Endodermal cell (in vitro differentiated cells): ENCODE measurements at regions not wholly inside any gene's neighbourhood (a gene's known extent, or its start where the extent isn't known, plus 50 kb on each side); places are given as distances from the start of the nearest gene placed in this dataset.
A peak's percentile ranks its signal among the peaks of the same experiment; 100 is the strongest.

Source experiments
- DNase-seq: peaks from one replicate; pipeline ENCODE4 v3.0.0-alpha.2; 2017
- H3K27ac ChIP-seq: 2 replicates; pipeline ENCODE4 v1.5.1; 2013; ENCODE audit warnings: mild to moderate bottlenecking, low read depth, low read length, moderate library complexity
- H3K27me3 ChIP-seq: 2 replicates; pipeline ENCODE4 v1.6.1; 2013; ENCODE audit warnings: mild to moderate bottlenecking, low read length, moderate library complexity; ENCODE audit not compliant: insufficient read depth, control insufficient read depth, poor library complexity, severe bottlenecking
- H3K36me3 ChIP-seq: 2 replicates; pipeline ENCODE4 v1.7.0; 2013; ENCODE audit warnings: mild to moderate bottlenecking, low read length, moderate library complexity; ENCODE audit not compliant: control insufficient read depth, insufficient read depth
- H3K4me1 ChIP-seq: one replicate; pipeline ENCODE4 v1.7.0; 2013; ENCODE audit warnings: low read length; ENCODE audit not compliant: control insufficient read depth, insufficient read depth
- H3K4me3 ChIP-seq: 2 replicates; pipeline ENCODE4 v1.5.1; 2013; ENCODE audit warnings: mild to moderate bottlenecking, low read length, moderate library complexity
- H3K9ac ChIP-seq: 2 replicates; pipeline ENCODE4 v1.6.1; 2013; ENCODE audit warnings: mild to moderate bottlenecking, low read length, moderate library complexity; ENCODE audit not compliant: poor library complexity, severe bottlenecking; ENCODE audit errors: extremely low read depth
- H3K9me3 ChIP-seq: 2 replicates; pipeline ENCODE4 v1.6.1; 2013; ENCODE audit warnings: mild to moderate bottlenecking, low read length, moderate library complexity; ENCODE audit not compliant: control insufficient read depth
- H3K27ac Mint-ChIP-seq: 2 replicates; pipeline ENCODE4 v1.8.0; 2020; ENCODE audit warnings: mixed read lengths
- H3K27me3 Mint-ChIP-seq: 2 replicates; pipeline ENCODE4 v1.8.0; 2021; ENCODE audit warnings: mild to moderate bottlenecking, mixed read lengths; ENCODE audit not compliant: insufficient read depth
- H3K36me3 Mint-ChIP-seq: 2 replicates; pipeline ENCODE4 v1.8.0; 2020; ENCODE audit warnings: low read depth, mixed read lengths
- H3K4me1 Mint-ChIP-seq: 2 replicates; pipeline ENCODE4 v1.8.0; 2020; ENCODE audit warnings: mixed read lengths
- H3K4me3 Mint-ChIP-seq: 2 replicates; pipeline ENCODE4 v1.8.0; 2020; ENCODE audit warnings: mild to moderate bottlenecking, moderate library complexity, mixed read lengths
- H3K9me3 Mint-ChIP-seq: 2 replicates; pipeline ENCODE4 v1.8.0; 2020; ENCODE audit warnings: mild to moderate bottlenecking, mixed read lengths
- CTCF ChIP-seq: fragments of 200-600 bp; sonication (generic); conservative IDR thresholded peaks from 2 replicates; pipeline ENCODE4 v1.5.0; 2021; ENCODE audit warnings: antibody characterized with exemption, mild to moderate bottlenecking
- WGBS, 2 experiments: methylation state at CpG; one replicate each; pipeline versions ENCODE4 v1.1.5 to v1.1.7; 2013; ENCODE audit warnings: missing lambda C conversion rate in 2 of 2, mixed read lengths in 1 of 2; ENCODE audit not compliant: insufficient coverage in 1 of 2, insufficient read length in 1 of 2; 5-methylcytosine and 5-hydroxymethylcytosine counted together

- Mint-ChIP-seq H3K27ac (no peak overlapping the region), H3K27me3 (no peaks in the 10 kb centered on the region), H3K4me1 (no peaks in the 10 kb centered on the region), H3K36me3 (no peaks in the 10 kb centered on the region), H3K9me3 (peaks cover 10% of the 10 kb centered on the region), H3K4me3 (no peak overlapping the region)
- Histone ChIP-seq H3K4me1 (no peaks in the 10 kb centered on the region), H3K9ac (no peak overlapping the region), H3K27me3 (no peaks in the 10 kb centered on the region), H3K27ac (no peak overlapping the region), H3K36me3 (no peaks in the 10 kb centered on the region), H3K9me3 (no peaks in the 10 kb centered on the region), H3K4me3 (no peak overlapping the region)
- DNase-seq: no peak
- 88% methylated on average over 1 of the region's 1 CpG; no CpG with 5 or more reads in 1 of the 2 experiments for WGBS, 2 experiments
- no peak for TF ChIP-seq CTCF
Measured at GRCh38 chr3:86251781-86252180, 739.2 kb downstream of the VGLL3 start.

GRCh38 chr3:86249833-86250232, 741.1 kb downstream of the VGLL3 start:
- no peak overlapping the region for H3K27ac ChIP-seq
- H3K4me3 Mint-ChIP-seq: no peak overlapping the region
- no peaks in the 10 kb centered on the region for H3K36me3 ChIP-seq
- H3K27me3 ChIP-seq: no peaks in the 10 kb centered on the region
- H3K9me3 Mint-ChIP-seq: peaks cover 10% of the 10 kb centered on the region
- H3K4me1 Mint-ChIP-seq: peaks cover 3% of the 10 kb centered on the region
- H3K9ac ChIP-seq: no peak overlapping the region
- TF ChIP-seq CTCF: no peak
- no peaks in the 10 kb centered on the region for H3K36me3 Mint-ChIP-seq
- H3K9me3 ChIP-seq: no peaks in the 10 kb centered on the region
- DNase-seq: no peak
- H3K27ac Mint-ChIP-seq: no peak overlapping the region
- no peaks in the 10 kb centered on the region for H3K27me3 Mint-ChIP-seq
- no peaks in the 10 kb centered on the region for H3K4me1 ChIP-seq
- WGBS, 2 experiments: 79% methylated on average over 1 of the region's 1 CpG; no CpG with 5 or more reads in 1 of the 2 experiments
- no peak overlapping the region for H3K4me3 ChIP-seq

GRCh38 chr3:86245360-86245759, 745.6 kb downstream of the VGLL3 start:
- Mint-ChIP-seq H3K27ac (no peak overlapping the region), H3K4me3 (no peak overlapping the region), H3K27me3 (no peaks in the 10 kb centered on the region), H3K36me3 (no peaks in the 10 kb centered on the region), H3K9me3 (peaks cover 10% of the 10 kb centered on the region), H3K4me1 (peaks cover 13% of the 10 kb centered on the region)
- no peaks in the 10 kb centered on the region for H3K27me3 ChIP-seq
- no peak for DNase-seq
- H3K9ac ChIP-seq: no peak overlapping the region
- WGBS, 2 experiments: no CpG with 5 or more reads among the region's 1 CpG
- no peaks in the 10 kb centered on the region for H3K4me1 ChIP-seq
- no peaks in the 10 kb centered on the region for H3K9me3 ChIP-seq
- H3K36me3 ChIP-seq: no peaks in the 10 kb centered on the region
- TF ChIP-seq CTCF: peak; percentile 87
- no peak overlapping the region for H3K27ac ChIP-seq
- no peak overlapping the region for H3K4me3 ChIP-seq
